ENCODE measurements at regions not wholly inside any gene's neighbourhood (a gene's known extent, or its start where the extent isn't known, plus 50 kb on each side); places are given as distances from the start of the nearest gene placed in this dataset.

GRCh38 chr9:25212361-25212760 lies 465.9 kb downstream of the TUSC1 start:
- no peak for TF ChIP-seq TOE1 (CRISPR knock-in tag; IDR thresholded peaks at IDR 0.05)
- TF ChIP-seq KAT7 (CRISPR knock-in tag; IDR thresholded peaks at IDR 0.05; ENCODE audit: borderline replicate concordance), result no peak
- TF ChIP-seq ZNF350 (CRISPR knock-in tag; IDR thresholded peaks at IDR 0.05; ENCODE audit: borderline replicate concordance, low read depth), result no peak
- no peak for TF ChIP-seq CTCF (CRISPR knock-in tag; IDR thresholded peaks at IDR 0.05)
- no peak for TF ChIP-seq RXRA (CRISPR knock-in tag; IDR thresholded peaks at IDR 0.05)
- TF ChIP-seq ZNF567 (CRISPR knock-in tag; IDR thresholded peaks at IDR 0.05; ENCODE audit: borderline replicate concordance), result no peak
- TF ChIP-seq STAG1 (CRISPR knock-in tag; IDR thresholded peaks at IDR 0.05), result no peak
- no peak for TF ChIP-seq SIN3A (IDR thresholded peaks at IDR 0.05; ENCODE audit: borderline replicate concordance, low read depth, low read length)
- no peak for TF ChIP-seq ATF6 (CRISPR knock-in tag; conservative IDR thresholded peaks at IDR 0.05)
- TF ChIP-seq TARDBP (CRISPR knock-in tag; IDR thresholded peaks at IDR 0.05), result no peak
- no peak for TF ChIP-seq SNRNP70 (IDR thresholded peaks at IDR 0.05; ENCODE audit: low read depth, low read length)
- TF ChIP-seq AFF4 (CRISPR knock-in tag; IDR thresholded peaks at IDR 0.05), result no peak
- no peak for TF ChIP-seq BRF2 (CRISPR knock-in tag; IDR thresholded peaks at IDR 0.05)
- TF ChIP-seq NFRKB (IDR thresholded peaks at IDR 0.05), result no peak

All from HepG2 (cell line).